Esophagus muscularis mucosa (tissue), 3 donors: ENCODE measurements at regions not wholly inside any gene's neighbourhood (a gene's known extent, or its start where the extent isn't known, plus 50 kb on each side); places are given as distances from the start of the nearest gene placed in this dataset.

Experiments
- CTCF ChIP-seq, 3 experiments: fragments of 200-600 bp in 2 of 3; fragments of 450-650 bp in 1 of 3; sonication (generic) in 2 of 3; IDR thresholded peaks; one replicate each; pipeline ENCODE4 v1.5.1; 2017 to 2019; ENCODE audit warnings: antibody characterized with exemption in 3 of 3, mild to moderate bottlenecking in 2 of 3, moderate library complexity in 1 of 3
- POLR2AphosphoS5 ChIP-seq, 2 donors: sonication (generic); formaldehyde crosslinking; IDR thresholded peaks; one replicate each; pipeline ENCODE4 v1.6.1; 2017; ENCODE audit warnings: antibody characterized with exemption in 2 of 2

DNA sequence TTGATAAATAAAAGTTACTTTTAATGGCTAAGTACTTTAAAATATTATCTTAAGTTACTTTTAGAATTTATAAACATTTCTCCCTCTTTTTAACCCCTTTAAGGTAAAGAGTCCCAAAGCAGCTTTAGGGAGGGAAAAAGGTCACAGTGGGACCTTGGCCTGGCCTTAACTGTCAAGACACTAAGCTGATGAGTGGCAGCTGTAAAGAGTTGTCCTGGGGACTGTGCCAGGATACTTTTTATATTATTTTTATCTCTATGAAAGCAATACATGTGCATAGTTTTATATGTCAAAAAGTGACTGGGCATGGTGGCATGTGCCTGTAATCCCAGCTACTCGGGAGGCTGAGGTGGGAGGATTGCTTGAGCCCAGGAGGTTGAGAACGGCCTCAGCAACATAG is 94.2 kb upstream of the RESF1 start:
- TF ChIP-seq CTCF (IDR thresholded peaks at IDR 0.05) (no peak), POLR2AphosphoS5 (IDR thresholded peaks at IDR 0.05) (no peak)
